A549 (cell line): ENCODE measurements at regions not wholly inside any gene's neighbourhood (a gene's known extent, or its start where the extent isn't known, plus 50 kb on each side); places are given as distances from the start of the nearest gene placed in this dataset.
A peak's percentile ranks its signal among the peaks of the same experiment; 100 is the strongest.

Source experiments
- ATAC-seq, 2 experiments: fragments of 200-7000 bp in 1 of 2; fragments of >200 bp in 1 of 2; cut with Nextera tagmentation in 1 of 2; cut with Tn5 transposase in 1 of 2; 3 replicates each; pipeline versions ENCODE4 v1.8.0 to v1.9.1; 2018 to 2020; ENCODE audit warnings: mild to moderate bottlenecking in 1 of 2, moderate library complexity in 1 of 2
- CTCF ChIA-PET: fragments of 300-600 bp; sonication (Branson Sonifier 250); formaldehyde crosslinking; extraction: SDS; loops from one replicate; lab custom pipeline; 2021; ENCODE audit warnings: antibody characterized with exemption, inconsistent platforms; lab: Yijun Ruan, JAX
- POLR2A ChIA-PET: fragments of 350-600 bp; formaldehyde crosslinking; extraction: SDS; loops from one replicate; lab custom pipeline; 2021; ENCODE audit warnings: antibody characterized with exemption, inconsistent platforms; lab: Yijun Ruan, JAX
- DNase-seq, 2 experiments: peaks; one replicate each; pipeline versions ENCODE4 v3.0.0 to v3.0.0-alpha.2; 2011 to 2016; ENCODE audit warnings: low read depth in 1 of 2, low spot score in 1 of 2
- FAIRE-seq: peaks from 2 replicates; lab custom pipeline; 2011; peaks lifted over from hg19 to GRCh38; lab: Jason Lieb, UNC
- H3K27ac ChIP-seq, 2 experiments: fragments of >200 bp; sonication (Bioruptor Twin); formaldehyde crosslinking; 3 replicates each; pipeline ENCODE4 v1.5.1; 2016 to 2017
- H3K4me1 ChIP-seq: fragments of >200 bp; sonication (Bioruptor Twin); formaldehyde crosslinking; 3 replicates; pipeline ENCODE4 v1.6.1; 2016
- H3K4me2 ChIP-seq: fragments of >200 bp; sonication (Bioruptor Twin); formaldehyde crosslinking; 3 replicates; pipeline ENCODE4 v1.6.1; 2016
- H3K4me3 ChIP-seq: fragments of >200 bp; sonication (Bioruptor Twin); formaldehyde crosslinking; 3 replicates; pipeline ENCODE4 v1.5.1; 2016
- H3K9me3 ChIP-seq: fragments of >200 bp; sonication (Bioruptor Twin); formaldehyde crosslinking; 3 replicates; pipeline ENCODE4 v1.6.1; 2016
- ATOH8 ChIP-seq: fragments of 250-450 bp; sonication (Bioruptor Pico); IDR thresholded peaks from 2 replicates; pipeline ENCODE4 v1.5.0; 2020; ENCODE audit warnings: low read depth, mild to moderate bottlenecking, moderate library complexity
- BCL3 ChIP-seq: fragments of >200 bp; sonication (Bioruptor Twin); formaldehyde crosslinking; IDR thresholded peaks from 3 replicates; pipeline ENCODE4 v1.6.1; 2016
- CBX2 ChIP-seq: fragments of 200-600 bp; sonication (generic); IDR thresholded peaks from 2 replicates; pipeline ENCODE4 v1.6.1; 2016; ENCODE audit warnings: low read depth, mild to moderate bottlenecking, borderline replicate concordance
- CEBPB ChIP-seq, 2 experiments: fragments of >200 bp in 1 of 2; sonication (Bioruptor Twin) in 1 of 2; formaldehyde crosslinking in 1 of 2; IDR thresholded peaks; 2 replicates each; pipeline ENCODE4 v1.6.1; 2012 to 2016
- CHD2 ChIP-seq: fragments of 150-350 bp; IDR thresholded peaks from 2 replicates; pipeline ENCODE4 v1.6.1; 2014; ENCODE audit warnings: low read length; ENCODE audit not compliant: partially characterized antibody
- CHD4 ChIP-seq: fragments of 200-600 bp; sonication (generic); IDR thresholded peaks from 2 replicates; pipeline ENCODE4 v1.6.1; 2016; ENCODE audit warnings: antibody characterized with exemption, mild to moderate bottlenecking, borderline replicate concordance
- EHMT2 ChIP-seq: fragments of 200-600 bp; sonication (generic); IDR thresholded peaks from 2 replicates; pipeline ENCODE4 v1.6.1; 2016; ENCODE audit warnings: antibody characterized with exemption, low read depth, mild to moderate bottlenecking, moderate library complexity
- ELK1 ChIP-seq: fragments of 150-350 bp; IDR thresholded peaks from 2 replicates; pipeline ENCODE4 v1.6.1; 2014; ENCODE audit warnings: low read depth, mild to moderate bottlenecking, low read length
- EP300 ChIP-seq, 2 experiments: fragments of >200 bp; sonication (Bioruptor Twin); formaldehyde crosslinking; IDR thresholded peaks; 2 replicates in 1 of 2; 3 replicates in 1 of 2; pipeline ENCODE4 v1.6.1; 2016 to 2017
- ESRRA ChIP-seq: fragments of 150-350 bp; IDR thresholded peaks from 2 replicates; pipeline ENCODE4 v1.6.1; 2014; ENCODE audit warnings: mild to moderate bottlenecking, low read length, borderline replicate concordance
- FOSB ChIP-seq: fragments of 250-450 bp; sonication (Bioruptor Pico); IDR thresholded peaks from 2 replicates; pipeline ENCODE4 v1.5.0; 2020; ENCODE audit warnings: mild to moderate bottlenecking, moderate library complexity
- FOSL2 ChIP-seq, 2 experiments: fragments of 450-650 bp in 1 of 2; fragments of >200 bp in 1 of 2; sonication (Bioruptor Twin) in 1 of 2; formaldehyde crosslinking; IDR thresholded peaks; 2 replicates each; pipeline versions ENCODE4 v1.5.0 to v1.6.1; 2016 to 2020; ENCODE audit warnings: mild to moderate bottlenecking in 1 of 2, moderate library complexity in 1 of 2
- FOXS1 ChIP-seq: fragments of 250-450 bp; sonication (Bioruptor Pico); IDR thresholded peaks from 2 replicates; pipeline ENCODE4 v1.5.0; 2020; ENCODE audit warnings: mild to moderate bottlenecking, moderate library complexity
- GATA3 ChIP-seq: IDR thresholded peaks from 2 replicates; pipeline ENCODE4 v1.6.1; 2012; ENCODE audit warnings: borderline replicate concordance
- HDAC2 ChIP-seq: fragments of 200-600 bp; sonication (generic); IDR thresholded peaks from 2 replicates; pipeline ENCODE4 v1.6.1; 2016
- HOXA7 ChIP-seq: fragments of 250-450 bp; sonication (Bioruptor Pico); IDR thresholded peaks from 2 replicates; pipeline ENCODE4 v1.5.0; 2020; ENCODE audit warnings: mild to moderate bottlenecking, moderate library complexity
- HOXB13 ChIP-seq: fragments of 250-450 bp; sonication (Bioruptor Pico); IDR thresholded peaks from 2 replicates; pipeline ENCODE4 v1.5.0; 2020; ENCODE audit warnings: low read depth, mild to moderate bottlenecking, moderate library complexity
- JUNB ChIP-seq: fragments of >200 bp; sonication (Bioruptor Twin); formaldehyde crosslinking; IDR thresholded peaks from 2 replicates; pipeline ENCODE4 v1.6.1; 2016
- KDM1A ChIP-seq: fragments of 200-600 bp; sonication (generic); IDR thresholded peaks from 2 replicates; pipeline ENCODE4 v1.6.1; 2016; ENCODE audit warnings: low read depth, mild to moderate bottlenecking
- MAFK ChIP-seq: fragments of 450-650 bp; IDR thresholded peaks from 2 replicates; pipeline ENCODE4 v1.6.1; 2014; ENCODE audit not compliant: partially characterized antibody
- NFE2L2 ChIP-seq: fragments of 150-350 bp; conservative IDR thresholded peaks from 2 replicates; pipeline ENCODE4 v1.6.1; 2014; ENCODE audit warnings: low read length
- NR3C1 ChIP-seq: fragments of >200 bp; sonication (Bioruptor Twin); formaldehyde crosslinking; IDR thresholded peaks from 3 replicates; pipeline ENCODE4 v1.6.1; 2017
- PBX3 ChIP-seq: IDR thresholded peaks from 2 replicates; pipeline ENCODE4 v1.6.1; 2012
- POLR2A ChIP-seq: IDR thresholded peaks from 2 replicates; pipeline ENCODE4 v1.6.1; 2012; ENCODE audit warnings: mild to moderate bottlenecking, low read length
- POLR2AphosphoS2 ChIP-seq: conservative IDR thresholded peaks from 2 replicates; pipeline ENCODE4 v1.6.1; 2012; ENCODE audit warnings: low read length, improper control_type of control experiment, inconsistent platforms
- RCOR1 ChIP-seq: fragments of 150-350 bp; IDR thresholded peaks from 2 replicates; pipeline ENCODE4 v1.6.1; 2014; ENCODE audit warnings: antibody characterized with exemption, low read length, low read depth
- SREBF2 ChIP-seq: fragments of 450-650 bp; IDR thresholded peaks from 2 replicates; pipeline ENCODE4 v1.6.1; 2014; ENCODE audit warnings: mild to moderate bottlenecking, moderate library complexity
- USF2 ChIP-seq: fragments of 450-650 bp; IDR thresholded peaks from 2 replicates; pipeline ENCODE4 v1.6.1; 2014; ENCODE audit warnings: antibody characterized with exemption
- ZC3H11A ChIP-seq: fragments of 450-650 bp; IDR thresholded peaks from 2 replicates; pipeline ENCODE4 v1.6.1; 2014; ENCODE audit warnings: antibody characterized with exemption, mild to moderate bottlenecking
- ZFP36 ChIP-seq: fragments of 450-650 bp; IDR thresholded peaks from 2 replicates; pipeline ENCODE4 v1.6.1; 2014; ENCODE audit warnings: borderline replicate concordance; ENCODE audit not compliant: partially characterized antibody
- WGBS: methylation state at CpG from one replicate; pipeline ENCODE4 v1.1.6; 2017; ENCODE audit errors: missing lambda C conversion rate; 5-methylcytosine and 5-hydroxymethylcytosine counted together

GRCh38 chrX:116226665-116227484 is 56.3 kb downstream of the AGTR2 start:
- DNase-seq (no peak), ATAC-seq (no peak), FAIRE-seq (peak; percentile 28)
- CTCF ChIA-PET, result no interaction called here
- Histone ChIP-seq H3K9me3 (peaks cover 5% of the 10 kb centered on the region; the same call in 1 of the 3 replicates), H3K4me2 (no peak overlapping the region), H3K4me1 (peaks cover 18% of the 10 kb centered on the region), H3K4me3 (no peak overlapping the region), H3K27ac (no peak overlapping the region)
- TF ChIP-seq PBX3 (no peak), CBX2 (no peak), RCOR1 (no peak), SREBF2 (no peak), NFE2L2 (no peak), ESRRA (no peak), KDM1A (no peak), EP300 (IDR thresholded peaks at IDR 0.05) (no peak), FOSB (CRISPR knock-in tag) (no peak), FOXS1 (CRISPR knock-in tag) (no peak)
- 50% methylated on average over 3 of the region's 3 CpGs for WGBS
- POLR2A ChIA-PET, result no interaction called here

- CTCF ChIA-PET, result no interaction called here
- peaks cover 25% of the 10 kb centered on the region for H3K4me1 ChIP-seq
- peaks cover 11% of the 10 kb centered on the region; the same call in 2 of the 3 replicates for H3K9me3 ChIP-seq
- FAIRE-seq (peak; percentile 85), DNase-seq (peak in 1 of 2 experiments; percentile 88), ATAC-seq (peak; percentile 83 to 93)
- WGBS, result 0% methylated on average over 4 of the region's 4 CpGs
- H3K27ac ChIP-seq, result peak overlapping the region; percentile 76 to 79
- POLR2A ChIA-PET, result no interaction called here
- H3K4me3 ChIP-seq, result no peak overlapping the region
- H3K4me2 ChIP-seq, result peak overlapping the region; percentile 72
- TF ChIP-seq HOXB13 (CRISPR knock-in tag) (no peak), SREBF2 (no peak), POLR2A (no peak), CHD4 (no peak), USF2 (no peak), EHMT2 (no peak), CEBPB (IDR thresholded peaks at IDR 0.05) (peak; percentile 19 to 40; a peak in 3 of 4 replicates), ZFP36 (peak; percentile 18), EP300 (IDR thresholded peaks at IDR 0.05) (peak in 1 of 2 experiments; percentile 61; a peak in 1 of 5 replicates), ATOH8 (CRISPR knock-in tag) (no peak), CHD2 (no peak), HDAC2 (no peak), KDM1A (no peak), JUNB (peak; percentile 52; the same call in 1 of the 2 replicates), BCL3 (no peak), ELK1 (no peak), NFE2L2 (no peak), POLR2AphosphoS2 (no peak), NR3C1 (no peak), ZC3H11A (no peak), MAFK (peak; percentile 20), FOSB (CRISPR knock-in tag) (no peak), PBX3 (0 out of 2 replicates have a peak, but pooled peaks have one; percentile 52), HOXA7 (CRISPR knock-in tag) (no peak), GATA3 (peak; percentile 82), FOSL2 (IDR thresholded peaks at IDR 0.05) (no peak), FOSL2 (CRISPR knock-in tag; IDR thresholded peaks at IDR 0.05) (peak; percentile 25; the same call in 1 of the 2 replicates)
Measured at GRCh38 chrX:116230130-116230898, 59.8 kb downstream of the AGTR2 start.
